SK-N-SH (cell line): ENCODE measurements at regions not wholly inside any gene's neighbourhood (a gene's known extent, or its start where the extent isn't known, plus 50 kb on each side); places are given as distances from the start of the nearest gene placed in this dataset.

ENCODE experiments used
- CHD2 ChIP-seq: fragments of 150-350 bp; IDR thresholded peaks from 2 replicates; pipeline ENCODE4 v1.6.1; 2018; ENCODE audit warnings: low read length; ENCODE audit not compliant: partially characterized antibody
- EZH2phosphoT487 ChIP-seq: fragments of 200-600 bp; sonication (generic); IDR thresholded peaks from 2 replicates; pipeline ENCODE4 v1.6.1; 2017; ENCODE audit warnings: low read depth, mixed run types, mild to moderate bottlenecking, antibody characterized with exemption, moderate library complexity, borderline replicate concordance
- FOXM1 ChIP-seq: IDR thresholded peaks from 2 replicates; pipeline ENCODE4 v1.4.0; 2012; ENCODE audit warnings: low read depth, mild to moderate bottlenecking
- GABPA ChIP-seq: IDR thresholded peaks from 2 replicates; pipeline ENCODE4 v1.4.0; 2012; ENCODE audit warnings: low read depth, mild to moderate bottlenecking
- GATA2 ChIP-seq: sonication (generic); formaldehyde crosslinking; IDR thresholded peaks from 2 replicates; pipeline ENCODE4 v1.5.0; 2020; ENCODE audit warnings: mild to moderate bottlenecking, missing genetic modification reagents
- YY1 ChIP-seq: IDR thresholded peaks from 2 replicates; pipeline ENCODE4 v1.4.0; 2012; ENCODE audit warnings: low read depth, mild to moderate bottlenecking
- TF ChIP-seq, protein P1 (sequence below): fragments of 200-600 bp; sonication (generic); IDR thresholded peaks from 2 replicates; pipeline ENCODE4 v1.6.1; 2017; ENCODE audit warnings: antibody characterized with exemption, mild to moderate bottlenecking, moderate library complexity

DNA sequence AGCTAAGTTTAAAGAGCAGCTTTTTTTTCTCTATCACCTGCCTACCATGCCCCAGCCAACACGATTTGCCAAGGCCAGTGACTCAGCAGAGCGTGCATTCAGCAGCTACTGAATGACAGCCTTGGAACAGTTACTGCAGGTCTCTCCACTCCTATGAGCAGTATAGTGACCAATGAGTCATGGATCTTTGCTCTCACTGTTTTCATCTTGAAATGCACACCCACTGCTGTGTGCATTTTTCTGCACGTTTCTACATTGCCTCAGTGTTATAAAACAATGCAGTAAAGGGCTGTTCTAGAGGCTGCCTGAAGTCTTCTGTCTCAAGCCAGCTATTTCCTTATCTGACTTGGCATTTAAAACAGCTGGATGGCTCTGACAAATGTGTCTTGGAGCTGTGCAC lies 66.0 kb upstream of the C4orf54 start:
- TF ChIP-seq, protein P1, sequence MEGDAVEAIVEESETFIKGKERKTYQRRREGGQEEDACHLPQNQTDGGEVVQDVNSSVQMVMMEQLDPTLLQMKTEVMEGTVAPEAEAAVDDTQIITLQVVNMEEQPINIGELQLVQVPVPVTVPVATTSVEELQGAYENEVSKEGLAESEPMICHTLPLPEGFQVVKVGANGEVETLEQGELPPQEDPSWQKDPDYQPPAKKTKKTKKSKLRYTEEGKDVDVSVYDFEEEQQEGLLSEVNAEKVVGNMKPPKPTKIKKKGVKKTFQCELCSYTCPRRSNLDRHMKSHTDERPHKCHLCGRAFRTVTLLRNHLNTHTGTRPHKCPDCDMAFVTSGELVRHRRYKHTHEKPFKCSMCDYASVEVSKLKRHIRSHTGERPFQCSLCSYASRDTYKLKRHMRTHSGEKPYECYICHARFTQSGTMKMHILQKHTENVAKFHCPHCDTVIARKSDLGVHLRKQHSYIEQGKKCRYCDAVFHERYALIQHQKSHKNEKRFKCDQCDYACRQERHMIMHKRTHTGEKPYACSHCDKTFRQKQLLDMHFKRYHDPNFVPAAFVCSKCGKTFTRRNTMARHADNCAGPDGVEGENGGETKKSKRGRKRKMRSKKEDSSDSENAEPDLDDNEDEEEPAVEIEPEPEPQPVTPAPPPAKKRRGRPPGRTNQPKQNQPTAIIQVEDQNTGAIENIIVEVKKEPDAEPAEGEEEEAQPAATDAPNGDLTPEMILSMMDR, result no peak
- no peak for TF ChIP-seq GABPA
- TF ChIP-seq EZH2phosphoT487, result no peak
- no peak for TF ChIP-seq CHD2
- TF ChIP-seq YY1, result no peak
- no peak for TF ChIP-seq GATA2 (CRISPR knock-in tag)
- TF ChIP-seq FOXM1, result no peak
